Panc1 (cell line): ENCODE measurements at regions not wholly inside any gene's neighbourhood (a gene's known extent, or its start where the extent isn't known, plus 50 kb on each side); places are given as distances from the start of the nearest gene placed in this dataset.

Source experiments
- ATAC-seq: fragments of 200-7000 bp; cut with Tn5 transposase; 2 replicates; pipeline ENCODE4 v1.9.1; 2020; ENCODE audit warnings: mild to moderate bottlenecking, moderate library complexity
- BruUV-seq: library from RNA; stranded (reverse); fragments of 400-500 nt; replicated peaks from 2 replicates; lab custom pipeline; 2021; lab: Mats Ljungman, UMichigan
- CTCF ChIA-PET: fragments of 300-600 bp; sonication (Branson Sonifier 250); formaldehyde crosslinking; loops from one replicate; lab custom pipeline; 2022; ENCODE audit warnings: antibody characterized with exemption; lab: Charles Lee
- POLR2A ChIA-PET: fragments of 300-600 bp; sonication (Branson Sonifier 250); formaldehyde crosslinking; loops from one replicate; lab custom pipeline; 2022; ENCODE audit warnings: antibody characterized with exemption; lab: Charles Lee
- DNase-seq: peaks from one replicate; pipeline ENCODE4 v3.0.0-alpha.2; 2010; ENCODE audit warnings: low read depth, low spot score
- H3K27ac ChIP-seq: 2 replicates; pipeline ENCODE4 v1.5.1; 2011; ENCODE audit warnings: mild to moderate bottlenecking, low read length, inconsistent platforms
- H3K27me3 ChIP-seq: fragments of 200-500 bp; sonication (Bioruptor generic); 2 replicates; pipeline ENCODE4 v1.6.0; 2014; ENCODE audit warnings: low read length, inconsistent platforms; ENCODE audit not compliant: control insufficient read depth, insufficient read depth
- H3K36me3 ChIP-seq: fragments of 200-500 bp; sonication (Bioruptor generic); 2 replicates; pipeline ENCODE4 v1.5.1; 2014; ENCODE audit warnings: inconsistent platforms, mild to moderate bottlenecking, low read length, moderate library complexity; ENCODE audit not compliant: control insufficient read depth, insufficient read depth
- H3K4me1 ChIP-seq: 2 replicates; pipeline ENCODE4 v1.5.1; 2011; ENCODE audit warnings: inconsistent platforms, mild to moderate bottlenecking, low read length, moderate library complexity; ENCODE audit not compliant: control insufficient read depth, insufficient read depth
- H3K4me3 ChIP-seq, 2 experiments: 2 replicates each; pipeline ENCODE4 v1.5.1; 2011 to 2012; ENCODE audit warnings: low read depth in 2 of 2, low read length in 2 of 2, mild to moderate bottlenecking in 2 of 2, inconsistent platforms in 1 of 2, moderate library complexity in 1 of 2
- H3K9me3 ChIP-seq: fragments of 200-500 bp; sonication (Bioruptor generic); 2 replicates; pipeline ENCODE4 v1.5.1; 2014; ENCODE audit warnings: low read depth, mild to moderate bottlenecking, inconsistent platforms, low read length, moderate library complexity; ENCODE audit not compliant: control insufficient read depth, insufficient read depth
- CTCF ChIP-seq: fragments of 450-650 bp; IDR thresholded peaks from 2 replicates; pipeline ENCODE4 v1.5.1; 2017; ENCODE audit warnings: mild to moderate bottlenecking
- POLR2AphosphoS5 ChIP-seq: IDR thresholded peaks from 2 replicates; pipeline ENCODE4 v1.6.1; 2012; ENCODE audit warnings: mild to moderate bottlenecking, low read depth, low read length, moderate library complexity
- REST ChIP-seq, 2 experiments: IDR thresholded peaks; 2 replicates each; pipeline ENCODE4 v1.6.1; 2011 to 2012; ENCODE audit warnings: low read depth in 2 of 2, control low read depth in 1 of 2, low read length in 1 of 2, mild to moderate bottlenecking in 1 of 2, moderate library complexity in 1 of 2; ENCODE audit not compliant: insufficient read depth in 1 of 2
- SIN3A ChIP-seq: IDR thresholded peaks from 2 replicates; pipeline ENCODE4 v1.6.1; 2012; ENCODE audit warnings: low read depth, mild to moderate bottlenecking, low read length, moderate library complexity, borderline replicate concordance; ENCODE audit not compliant: insufficient read depth
- TCF7L2 ChIP-seq: IDR thresholded peaks from 2 replicates; pipeline ENCODE4 v1.6.1; 2011; ENCODE audit warnings: mild to moderate bottlenecking, low read depth, low read length, inconsistent platforms
- in situ Hi-C: cut with HindIII; loops from 2 replicates; pipeline ENCODE4 v1.10.0; 2016; ENCODE audit warnings: low sequenced_read_pairs, low pct_unique_long_range_greater_than_20kb
- intact Hi-C: fragments of 100-400 bp; cut with micrococcal nuclease; formaldehyde crosslinking; loops from one replicate; pipeline ENCODE4 v1.10.0; 2022; ENCODE audit not compliant: unreplicated experiment

DNA sequence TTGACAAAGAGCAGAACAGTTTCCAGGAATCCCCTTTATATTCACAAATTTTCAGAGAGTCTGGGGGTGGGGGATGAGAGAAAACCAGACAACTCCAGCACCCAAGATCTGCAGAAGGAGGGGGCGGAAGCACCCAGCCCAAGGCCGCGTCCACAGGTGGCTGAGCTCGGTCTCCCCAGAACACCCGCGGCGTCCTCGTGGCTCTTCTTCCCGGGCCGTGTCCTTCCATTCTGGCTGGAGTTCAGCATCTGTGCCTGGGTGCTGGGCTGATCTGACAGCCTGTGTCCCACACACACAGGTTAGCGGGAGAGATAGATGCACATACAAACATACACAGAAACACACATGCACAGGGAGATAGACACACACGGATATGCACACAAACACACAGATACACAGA is 455.8 kb upstream of the SALL3 start:
- Histone ChIP-seq H3K4me1 (no peaks in the 10 kb centered on the region), H3K9me3 (no peaks in the 10 kb centered on the region), H3K27me3 (no peaks in the 10 kb centered on the region), H3K4me3 (no peak overlapping the region), H3K36me3 (no peaks in the 10 kb centered on the region), H3K27ac (no peak overlapping the region)
- CTCF ChIA-PET, result no interaction called here
- in situ Hi-C loops (no loop called here), intact Hi-C loops (no loop called here)
- TF ChIP-seq SIN3A (no peak), REST (IDR thresholded peaks at IDR 0.05; ENCODE audit: insufficient read depth in 1 of 2, low read depth in 2 of 2, low read length in 1 of 2) (no peak), POLR2AphosphoS5 (no peak), CTCF (no peak), TCF7L2 (no peak)
- POLR2A ChIA-PET, result no interaction called here
- no peak for DNase-seq
- no peak for ATAC-seq
- no TSS peak for BruUV-seq

DNA sequence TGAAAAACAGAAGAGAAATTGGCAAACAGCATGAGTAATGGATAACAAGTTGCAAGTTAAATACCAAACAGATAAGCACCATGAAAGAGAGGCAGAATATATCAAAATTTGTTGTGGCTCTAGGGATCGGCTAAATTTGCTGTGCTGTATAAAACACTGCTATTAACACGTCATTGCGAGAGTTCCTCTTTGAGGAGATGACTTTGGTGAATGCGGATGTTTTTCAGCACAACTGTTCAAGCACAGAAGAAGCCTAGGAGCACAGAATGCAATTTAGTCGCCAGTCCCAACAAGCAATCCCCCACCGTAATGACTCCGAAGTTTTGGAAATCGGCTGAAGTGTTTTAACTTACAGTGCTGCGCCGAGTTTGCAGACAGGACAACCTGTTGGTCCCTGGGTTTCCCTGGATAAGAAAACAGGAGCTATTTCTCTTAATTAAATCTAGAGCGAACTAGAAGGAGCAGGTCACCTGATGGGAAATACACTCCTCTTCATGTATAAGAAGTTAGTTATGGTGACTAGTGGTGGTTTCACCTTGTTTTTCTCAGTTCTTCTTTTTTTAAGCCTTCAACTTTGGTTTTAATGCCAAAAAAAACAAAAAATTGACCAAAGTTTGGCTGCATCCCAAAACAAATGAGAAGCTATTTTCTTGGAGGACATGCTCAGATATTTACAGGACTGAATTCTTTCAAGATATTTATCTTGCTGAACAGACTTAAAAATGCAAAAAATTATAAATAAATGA is 454.1 kb upstream of the SALL3 start:
- H3K4me3 ChIP-seq, result no peak overlapping the region
- intact Hi-C loops (no loop called here), in situ Hi-C loops (no loop called here)
- TF ChIP-seq POLR2AphosphoS5 (no peak), REST (IDR thresholded peaks at IDR 0.05; ENCODE audit: insufficient read depth in 1 of 2, low read depth in 2 of 2, low read length in 1 of 2) (no peak), SIN3A (no peak), CTCF (no peak), TCF7L2 (no peak)
- no peak overlapping the region for H3K27ac ChIP-seq
- no peaks in the 10 kb centered on the region for H3K36me3 ChIP-seq
- ChIA-PET CTCF (no interaction called here), POLR2A (no interaction called here)
- H3K9me3 ChIP-seq, result no peaks in the 10 kb centered on the region
- no peaks in the 10 kb centered on the region for H3K27me3 ChIP-seq
- H3K4me1 ChIP-seq, result no peaks in the 10 kb centered on the region
- ATAC-seq (no peak), DNase-seq (no peak)
- BruUV-seq, result no TSS peak
